ENCODE measurements at regions not wholly inside any gene's neighbourhood (a gene's known extent, or its start where the extent isn't known, plus 50 kb on each side); places are given as distances from the start of the nearest gene placed in this dataset.

DNA sequence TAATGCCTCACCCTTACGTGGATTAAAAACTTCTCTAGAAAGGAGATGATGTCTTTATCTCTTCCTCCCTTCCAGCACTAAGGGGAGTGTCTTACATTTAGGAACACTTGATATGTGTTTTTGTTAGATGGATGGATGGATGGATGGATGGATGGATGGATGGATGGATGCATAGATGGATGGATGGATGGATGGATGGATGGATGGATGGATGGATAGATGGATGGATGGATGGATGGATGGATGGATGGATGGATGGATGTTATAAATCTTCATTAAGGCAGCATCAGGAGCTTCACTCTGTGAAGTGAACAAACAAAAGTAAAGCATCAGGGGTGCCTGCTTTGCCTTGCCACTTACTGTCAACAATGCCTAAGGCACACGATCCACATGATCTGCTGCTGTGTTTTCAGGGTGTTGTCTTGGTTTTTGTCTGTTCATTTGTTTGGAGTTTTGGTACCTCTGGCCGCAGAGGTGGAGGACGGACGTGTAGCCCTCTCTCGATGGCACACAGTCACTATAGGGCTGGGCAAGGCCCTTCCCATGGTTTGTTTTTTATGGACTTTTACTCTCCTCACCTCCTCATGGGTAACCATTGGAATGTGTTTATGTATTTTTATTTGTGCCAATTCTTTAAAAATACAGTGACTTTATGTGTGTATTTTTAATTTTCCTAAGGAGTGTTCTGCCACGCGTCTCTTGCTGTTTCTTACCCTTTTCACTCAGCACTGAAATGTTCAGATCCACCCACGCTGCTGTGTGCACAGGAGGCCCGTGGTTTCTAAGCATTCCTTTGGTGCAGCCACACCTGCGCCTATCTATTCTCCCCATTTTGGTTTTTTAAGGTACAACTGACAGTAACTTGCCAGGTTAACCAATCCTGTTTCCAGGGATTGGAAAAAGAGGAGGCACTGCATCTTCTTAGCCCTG is 91.8 kb upstream of the ENPP6 start:
- in situ Hi-C loops (cut with HindIII; ENCODE audit: low sequenced_read_pairs), result no loop called here
- no peak overlapping the region for H3K4me3 ChIP-seq (ENCODE audit: low read depth, low read length)
- TF ChIP-seq, protein P1, sequence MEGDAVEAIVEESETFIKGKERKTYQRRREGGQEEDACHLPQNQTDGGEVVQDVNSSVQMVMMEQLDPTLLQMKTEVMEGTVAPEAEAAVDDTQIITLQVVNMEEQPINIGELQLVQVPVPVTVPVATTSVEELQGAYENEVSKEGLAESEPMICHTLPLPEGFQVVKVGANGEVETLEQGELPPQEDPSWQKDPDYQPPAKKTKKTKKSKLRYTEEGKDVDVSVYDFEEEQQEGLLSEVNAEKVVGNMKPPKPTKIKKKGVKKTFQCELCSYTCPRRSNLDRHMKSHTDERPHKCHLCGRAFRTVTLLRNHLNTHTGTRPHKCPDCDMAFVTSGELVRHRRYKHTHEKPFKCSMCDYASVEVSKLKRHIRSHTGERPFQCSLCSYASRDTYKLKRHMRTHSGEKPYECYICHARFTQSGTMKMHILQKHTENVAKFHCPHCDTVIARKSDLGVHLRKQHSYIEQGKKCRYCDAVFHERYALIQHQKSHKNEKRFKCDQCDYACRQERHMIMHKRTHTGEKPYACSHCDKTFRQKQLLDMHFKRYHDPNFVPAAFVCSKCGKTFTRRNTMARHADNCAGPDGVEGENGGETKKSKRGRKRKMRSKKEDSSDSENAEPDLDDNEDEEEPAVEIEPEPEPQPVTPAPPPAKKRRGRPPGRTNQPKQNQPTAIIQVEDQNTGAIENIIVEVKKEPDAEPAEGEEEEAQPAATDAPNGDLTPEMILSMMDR (IDR thresholded peaks at IDR 0.05; ENCODE audit: low read depth, low read length, missing control alignments), result no peak
- DNase-seq (ENCODE audit: low read depth), result no peak

GRCh38 chr4:184306949-184307348 is 89.3 kb upstream of the ENPP6 start:
- H3K4me3 ChIP-seq (ENCODE audit: low read depth, low read length), result no peak overlapping the region
- no peak for DNase-seq (ENCODE audit: low read depth)
- TF ChIP-seq, protein P1 (IDR thresholded peaks at IDR 0.05; ENCODE audit: low read depth, low read length, missing control alignments), result no peak
- in situ Hi-C loops (cut with HindIII; ENCODE audit: low sequenced_read_pairs), result no loop called here

DNA sequence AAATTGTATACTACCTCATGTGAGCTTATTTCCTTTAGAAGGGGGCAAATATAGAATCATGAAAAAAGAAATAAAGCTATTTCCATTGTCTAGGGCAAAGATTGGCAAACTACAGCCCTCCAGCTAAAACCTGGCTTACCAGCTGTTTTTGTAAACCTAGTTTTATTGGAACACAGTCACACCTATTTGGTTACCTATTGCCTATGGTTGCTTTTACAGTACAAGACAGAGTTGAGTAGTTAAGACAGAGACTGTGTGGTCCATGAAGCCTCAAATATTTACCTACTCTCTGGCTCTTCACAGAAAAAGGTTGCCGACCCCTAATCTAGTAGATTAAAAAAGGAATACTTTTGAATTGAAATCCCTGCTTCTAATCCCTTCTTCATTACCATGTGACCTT is 88.8 kb upstream of the ENPP6 start:
- no peak overlapping the region for H3K4me3 ChIP-seq (ENCODE audit: low read depth, low read length)
- no peak for DNase-seq (ENCODE audit: low read depth)
- TF ChIP-seq, protein P1 (IDR thresholded peaks at IDR 0.05; ENCODE audit: low read depth, low read length, missing control alignments), result no peak
- in situ Hi-C loops (cut with HindIII; ENCODE audit: low sequenced_read_pairs), result no loop called here

GRCh38 chr4:184300816-184301215 is 83.1 kb upstream of the ENPP6 start:
- no peak overlapping the region for H3K4me3 ChIP-seq (ENCODE audit: low read depth, low read length)
- in situ Hi-C loops (cut with HindIII; ENCODE audit: low sequenced_read_pairs), result no loop called here
- DNase-seq (ENCODE audit: low read depth), result no peak
- TF ChIP-seq, protein P1 (IDR thresholded peaks at IDR 0.05; ENCODE audit: low read depth, low read length, missing control alignments), result no peak

- TF ChIP-seq, protein P1 (IDR thresholded peaks at IDR 0.05; ENCODE audit: low read depth, low read length, missing control alignments), result no peak
- in situ Hi-C loops (cut with HindIII; ENCODE audit: low sequenced_read_pairs), result no loop called here
- H3K4me3 ChIP-seq (ENCODE audit: low read depth, low read length), result no peak overlapping the region
- DNase-seq (ENCODE audit: low read depth), result no peak
Measured at GRCh38 chr4:184298254-184298653, 80.6 kb upstream of the ENPP6 start.

GRCh38 chr4:184295206-184295605 is 77.5 kb upstream of the ENPP6 start:
- no peak overlapping the region for H3K4me3 ChIP-seq (ENCODE audit: low read depth, low read length)
- in situ Hi-C loops (cut with HindIII; ENCODE audit: low sequenced_read_pairs), result no loop called here
- no peak for DNase-seq (ENCODE audit: low read depth)
- TF ChIP-seq, protein P1 (IDR thresholded peaks at IDR 0.05; ENCODE audit: low read depth, low read length, missing control alignments), result no peak

Data from astrocyte of the cerebellum (primary cell).